Thyroid gland (tissue), 4 donors: ENCODE measurements at regions not wholly inside any gene's neighbourhood (a gene's known extent, or its start where the extent isn't known, plus 50 kb on each side); places are given as distances from the start of the nearest gene placed in this dataset.

Experiments used
- DNase-seq, 2 donors: peaks; one replicate each; pipeline ENCODE4 v3.0.0-alpha.2; 2019
- H3K27ac ChIP-seq, 3 donors: fragments of 200-600 bp; sonication (generic); 1 replicate in 2 of 3; 2 replicates in 1 of 3; pipeline ENCODE4 v1.5.1; 2016 to 2019; ENCODE audit warnings: mild to moderate bottlenecking in 1 of 3, moderate library complexity in 1 of 3
- H3K27me3 ChIP-seq: fragments of 200-600 bp; sonication (generic); one replicate; pipeline ENCODE4 v1.5.1; 2019
- H3K36me3 ChIP-seq, 2 donors: fragments of 200-600 bp; sonication (generic); one replicate each; pipeline ENCODE4 v1.5.1; 2016 to 2019
- H3K4me1 ChIP-seq, 2 donors: fragments of 200-600 bp; sonication (generic); one replicate each; pipeline ENCODE4 v1.5.1; 2017 to 2019
- H3K4me3 ChIP-seq, 3 donors: fragments of 200-600 bp; sonication (generic); replicated peaks in 1 of 3; 1 replicate in 2 of 3; 2 replicates in 1 of 3; pipeline ENCODE4 v1.5.1; 2016; ENCODE audit warnings: mild to moderate bottlenecking in 1 of 3
- H3K9me3 ChIP-seq: fragments of 200-600 bp; sonication (generic); one replicate; pipeline ENCODE4 v1.5.1; 2017
- CTCF ChIP-seq, 6 experiments: fragments of 200-600 bp in 3 of 6; fragments of 450-650 bp in 3 of 6; sonication (generic) in 3 of 6; IDR thresholded peaks; one replicate each; pipeline ENCODE4 v1.5.1; 2016 to 2019; ENCODE audit warnings: antibody characterized with exemption in 6 of 6, mild to moderate bottlenecking in 2 of 6, inconsistent platforms in 1 of 6, moderate library complexity in 1 of 6
- POLR2A ChIP-seq, 2 donors: fragments of 450-650 bp; IDR thresholded peaks; one replicate each; pipeline ENCODE4 v1.6.1; 2017; ENCODE audit warnings: antibody characterized with exemption in 2 of 2, mild to moderate bottlenecking in 2 of 2, moderate library complexity in 1 of 2
- WGBS, 2 donors: methylation state at CpG; one replicate each; pipeline ENCODE4 v1.1.5; 2017; 5-methylcytosine and 5-hydroxymethylcytosine counted together
- intact Hi-C: fragments of 100-400 bp; cut with DNase I; formaldehyde crosslinking; loops from one replicate; pipeline ENCODE4 v1.15.1; 2023

- H3K9me3 ChIP-seq = no peaks in the 10 kb centered on the region
- H3K27me3 ChIP-seq = no peaks in the 10 kb centered on the region
- H3K27ac ChIP-seq = no peak overlapping the region
- H3K4me1 ChIP-seq = no peaks in the 10 kb centered on the region
- no peak for TF ChIP-seq POLR2A (IDR thresholded peaks at IDR 0.05)
- TF ChIP-seq CTCF (IDR thresholded peaks at IDR 0.05) = no peak
- WGBS, 2 donors = 39 to 54% methylated on average over 1 of the region's 1 CpG
- H3K36me3 ChIP-seq = no peaks in the 10 kb centered on the region
- intact Hi-C loops = no loop called here
- no peak overlapping the region for H3K4me3 ChIP-seq
- DNase-seq = no peak
Observed at GRCh38 chr6:84905823-84906222, 141.4 kb upstream of the TBX18 start.

- Histone ChIP-seq H3K27ac (no peak overlapping the region), H3K4me3 (no peak overlapping the region), H3K27me3 (no peaks in the 10 kb centered on the region), H3K9me3 (no peaks in the 10 kb centered on the region), H3K4me1 (no peaks in the 10 kb centered on the region), H3K36me3 (no peaks in the 10 kb centered on the region)
- intact Hi-C loops = no loop called here
- no peak for TF ChIP-seq CTCF (IDR thresholded peaks at IDR 0.05)
- no peak for TF ChIP-seq POLR2A (IDR thresholded peaks at IDR 0.05)
- DNase-seq = no peak
- 64 to 82% methylated on average over 3 of the region's 3 CpGs for WGBS, 2 donors
Observed at GRCh38 chr6:84902354-84902928, 138.0 kb upstream of the TBX18 start.

DNA sequence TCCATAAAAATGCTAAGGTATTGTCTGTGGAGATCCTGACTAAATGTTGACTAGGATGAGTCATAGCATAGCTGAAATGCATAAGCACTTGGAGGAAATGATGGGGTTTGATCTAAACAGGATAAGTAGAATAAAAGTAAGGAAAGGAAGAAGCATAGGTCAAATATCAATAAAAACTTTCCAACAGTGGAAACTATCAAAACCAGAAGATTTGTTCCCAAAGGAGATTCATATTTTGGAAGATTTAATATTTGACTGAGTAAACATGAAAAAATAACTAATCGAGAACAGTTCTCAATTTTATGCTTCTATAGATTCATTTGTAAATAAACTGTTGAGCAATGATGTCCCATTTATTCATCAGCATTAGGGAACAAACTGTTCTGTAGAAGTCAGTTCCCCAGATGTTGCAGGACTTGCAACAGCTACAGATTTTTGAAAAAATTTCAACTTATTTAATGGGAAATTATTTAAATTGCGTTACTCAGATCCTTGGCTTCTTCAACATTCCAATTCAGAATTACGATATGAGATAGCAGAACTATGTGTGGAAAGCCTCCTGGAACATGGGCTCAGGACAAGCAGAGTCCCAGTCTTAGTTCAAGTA, 133.7 kb upstream of the TBX18 start:
- WGBS, 2 donors = 79 to 89% methylated on average over 3 of the region's 3 CpGs
- Histone ChIP-seq H3K9me3 (no peaks in the 10 kb centered on the region), H3K27ac (no peak overlapping the region), H3K27me3 (no peaks in the 10 kb centered on the region), H3K4me1 (no peaks in the 10 kb centered on the region), H3K36me3 (no peaks in the 10 kb centered on the region), H3K4me3 (no peak overlapping the region)
- intact Hi-C loops = no loop called here
- TF ChIP-seq CTCF (IDR thresholded peaks at IDR 0.05) = no peak
- TF ChIP-seq POLR2A (IDR thresholded peaks at IDR 0.05) = no peak
- DNase-seq = no peak

- no peaks in the 10 kb centered on the region for H3K36me3 ChIP-seq
- H3K4me3 ChIP-seq = no peak overlapping the region
- H3K27me3 ChIP-seq = no peaks in the 10 kb centered on the region
- TF ChIP-seq CTCF (IDR thresholded peaks at IDR 0.05) (no peak), POLR2A (IDR thresholded peaks at IDR 0.05) (no peak)
- intact Hi-C loops = no loop called here
- 78 to 81% methylated on average over 1 of the region's 1 CpG for WGBS, 2 donors
- no peaks in the 10 kb centered on the region for H3K4me1 ChIP-seq
- no peaks in the 10 kb centered on the region for H3K9me3 ChIP-seq
- no peak for DNase-seq
- H3K27ac ChIP-seq = no peak overlapping the region
Observed at GRCh38 chr6:84897011-84897410, 132.6 kb upstream of the TBX18 start.

- no peaks in the 10 kb centered on the region for H3K36me3 ChIP-seq
- no peak overlapping the region for H3K27ac ChIP-seq
- intact Hi-C loops = no loop called here
- 25 to 27% methylated on average over 1 of the region's 1 CpG for WGBS, 2 donors
- DNase-seq = no peak
- no peak overlapping the region for H3K4me3 ChIP-seq
- H3K27me3 ChIP-seq = no peaks in the 10 kb centered on the region
- no peaks in the 10 kb centered on the region for H3K9me3 ChIP-seq
- TF ChIP-seq POLR2A (IDR thresholded peaks at IDR 0.05) (no peak), CTCF (IDR thresholded peaks at IDR 0.05) (no peak)
- no peaks in the 10 kb centered on the region for H3K4me1 ChIP-seq
Observed at GRCh38 chr6:84892671-84893070, 128.3 kb upstream of the TBX18 start.
